CD4-positive, alpha-beta T cell (primary cell): ENCODE measurements at regions not wholly inside any gene's neighbourhood (a gene's known extent, or its start where the extent isn't known, plus 50 kb on each side); places are given as distances from the start of the nearest gene placed in this dataset.
"Not testable (repeated sequence)": the region's sequence is repeated elsewhere in the genome, so short reads cannot be mapped to it uniquely, and the experiment has no call there.

Source experiments
- ATAC-seq: fragments of 200-7000 bp; cut with Tn5 transposase; one replicate; pipeline ENCODE4 v1.10.0; 2022; ENCODE audit warnings: mild to moderate bottlenecking; ENCODE audit not compliant: poor library complexity
- CTCF ChIA-PET: fragments of 350-600 bp; sonication (Branson Sonifier 250); formaldehyde crosslinking; loops from one replicate; lab custom pipeline; 2021; ENCODE audit warnings: antibody characterized with exemption, inconsistent platforms; lab: Charles Lee
- POLR2A ChIA-PET: fragments of 350-600 bp; sonication (Branson Sonifier 250); formaldehyde crosslinking; loops from one replicate; lab custom pipeline; 2021; ENCODE audit warnings: antibody characterized with exemption, inconsistent platforms; lab: Charles Lee
- DNase-seq, 14 experiments: peaks; one replicate each; pipeline ENCODE4 v3.0.0-alpha.2; 2013 to 2020; ENCODE audit warnings: mixed read lengths in 2 of 14
- H3K27ac ChIP-seq, 2 donors: one replicate each; pipeline versions ENCODE4 v1.5.1 to v1.7.0; 2013; ENCODE audit warnings: low read length in 2 of 2, low read depth in 1 of 2, mild to moderate bottlenecking in 1 of 2
- H3K27me3 ChIP-seq, 2 experiments: 1 replicate in 1 of 2; 2 replicates in 1 of 2; pipeline versions ENCODE4 v1.6.1 to v1.7.0; 2013; ENCODE audit warnings: low read length in 2 of 2, control low read depth in 1 of 2, mild to moderate bottlenecking in 1 of 2, moderate library complexity in 1 of 2; ENCODE audit not compliant: insufficient read depth in 2 of 2, control insufficient read depth in 1 of 2
- H3K36me3 ChIP-seq: one replicate; pipeline ENCODE4 v1.6.1; 2013; ENCODE audit warnings: low read length, control low read depth; ENCODE audit not compliant: insufficient read depth
- H3K4me1 ChIP-seq: one replicate; pipeline ENCODE4 v1.6.1; 2013; ENCODE audit warnings: low read length, control low read depth; ENCODE audit not compliant: insufficient read depth
- H3K4me3 ChIP-seq: one replicate; pipeline ENCODE4 v1.5.1; 2013; ENCODE audit warnings: mild to moderate bottlenecking, low read length, moderate library complexity
- H3K9me3 ChIP-seq, 2 experiments: 1 replicate in 1 of 2; 2 replicates in 1 of 2; pipeline versions ENCODE4 v1.6.1 to v1.7.0; 2013; ENCODE audit warnings: low read length in 2 of 2, mild to moderate bottlenecking in 2 of 2, control low read depth in 1 of 2, moderate library complexity in 1 of 2; ENCODE audit not compliant: control insufficient read depth in 1 of 2, insufficient read depth in 1 of 2
- H3K27ac Mint-ChIP-seq: one replicate; pipeline ENCODE4 v1.8.0; 2020; ENCODE audit warnings: mixed read lengths
- H3K27me3 Mint-ChIP-seq: one replicate; pipeline ENCODE4 v1.8.0; 2021; ENCODE audit warnings: mixed read lengths
- H3K36me3 Mint-ChIP-seq: one replicate; pipeline ENCODE4 v1.8.0; 2021; ENCODE audit warnings: low read depth, mixed read lengths
- H3K4me1 Mint-ChIP-seq: one replicate; pipeline ENCODE4 v1.8.0; 2021; ENCODE audit warnings: low read depth, mixed read lengths
- H3K4me3 Mint-ChIP-seq: one replicate; pipeline ENCODE4 v1.8.0; 2020; ENCODE audit warnings: mild to moderate bottlenecking, mixed read lengths
- H3K9me3 Mint-ChIP-seq: one replicate; pipeline ENCODE4 v1.8.0; 2020; ENCODE audit warnings: mixed read lengths
- CTCF ChIP-seq: fragments of 200-600 bp; IDR thresholded peaks from one replicate; pipeline ENCODE4 v1.8.0; 2022; ENCODE audit warnings: antibody characterized with exemption, mild to moderate bottlenecking
- intact Hi-C, 2 experiments: fragments of 100-400 bp; cut with DNase I in 1 of 2; cut with micrococcal nuclease in 1 of 2; formaldehyde crosslinking; loops; one replicate each; pipeline versions ENCODE4 v1.15.1 to v1.9.0; 2023 to 2025; cut with DNase I, micrococcal nuclease

- DNase-seq (no peak), ATAC-seq (no peak)
- no peak for TF ChIP-seq CTCF
- Mint-ChIP-seq H3K9me3 (peaks cover 2% of the 10 kb centered on the region), H3K27me3 (no peaks in the 10 kb centered on the region), H3K4me1 (no peaks in the 10 kb centered on the region), H3K36me3 (no peaks in the 10 kb centered on the region), H3K27ac (no peak overlapping the region), H3K4me3 (no peak overlapping the region)
- no peaks in the 10 kb centered on the region for H3K27me3 ChIP-seq
- intact Hi-C loops = no loop called here
- H3K4me3 ChIP-seq = no peak overlapping the region
- H3K9me3 ChIP-seq = no peaks in the 10 kb centered on the region
- CTCF ChIA-PET = no interaction called here
- no peaks in the 10 kb centered on the region for H3K36me3 ChIP-seq
- POLR2A ChIA-PET = no interaction called here
- no peaks in the 10 kb centered on the region for H3K4me1 ChIP-seq
- H3K27ac ChIP-seq = no peak overlapping the region
These were observed 132.5 kb downstream of the RPL10L start for GRCh38 chr14:46519121-46519520.

- H3K36me3 Mint-ChIP-seq, POLR2A ChIA-PET, CTCF ChIA-PET, H3K4me3 ChIP-seq, H3K9me3 Mint-ChIP-seq, H3K4me1 Mint-ChIP-seq, H3K27me3 Mint-ChIP-seq, H3K27ac Mint-ChIP-seq, H3K27me3 ChIP-seq, H3K9me3 ChIP-seq, intact Hi-C loops, ATAC-seq, DNase-seq, H3K4me3 Mint-ChIP-seq, H3K4me1 ChIP-seq, H3K36me3 ChIP-seq, H3K27ac ChIP-seq: not testable (repeated sequence)
These were observed 142.8 kb downstream of the RPL10L start for GRCh38 chr14:46508752-46509151.

GRCh38 chr14:46499521-46499920 lies 152.1 kb downstream of the RPL10L start:
- H3K36me3 ChIP-seq = no peaks in the 10 kb centered on the region
- POLR2A ChIA-PET = no interaction called here
- H3K4me1 ChIP-seq = no peaks in the 10 kb centered on the region
- TF ChIP-seq CTCF = no peak
- DNase-seq (no peak), ATAC-seq (no peak)
- Mint-ChIP-seq H3K9me3 (peaks cover 6% of the 10 kb centered on the region), H3K27me3 (no peaks in the 10 kb centered on the region), H3K4me3 (no peak overlapping the region), H3K36me3 (no peaks in the 10 kb centered on the region), H3K27ac (no peak overlapping the region), H3K4me1 (no peaks in the 10 kb centered on the region)
- peaks cover 0 to 5% of the 10 kb centered on the region in 2 experiments for H3K9me3 ChIP-seq
- intact Hi-C loops = no loop called here
- CTCF ChIA-PET = no interaction called here
- no peak overlapping the region for H3K27ac ChIP-seq
- no peak overlapping the region for H3K4me3 ChIP-seq
- no peaks in the 10 kb centered on the region for H3K27me3 ChIP-seq

- ChIA-PET POLR2A (no interaction called here), CTCF (no interaction called here)
- Mint-ChIP-seq H3K36me3 (no peaks in the 10 kb centered on the region), H3K4me3 (no peak overlapping the region), H3K4me1 (no peaks in the 10 kb centered on the region), H3K27ac (no peak overlapping the region), H3K27me3 (no peaks in the 10 kb centered on the region), H3K9me3 (peaks cover 8% of the 10 kb centered on the region)
- ATAC-seq (no peak), DNase-seq (no peak)
- no peaks in the 10 kb centered on the region for H3K4me1 ChIP-seq
- H3K4me3 ChIP-seq = no peak overlapping the region
- no peaks in the 10 kb centered on the region for H3K27me3 ChIP-seq
- TF ChIP-seq CTCF = no peak
- H3K27ac ChIP-seq = no peak overlapping the region
- intact Hi-C loops = no loop called here
- H3K36me3 ChIP-seq = no peaks in the 10 kb centered on the region
- peaks cover 0 to 5% of the 10 kb centered on the region in 2 experiments for H3K9me3 ChIP-seq
These were observed 155.2 kb downstream of the RPL10L start for GRCh38 chr14:46496409-46496808.
